H1 (cell line): ENCODE measurements at regions not wholly inside any gene's neighbourhood (a gene's known extent, or its start where the extent isn't known, plus 50 kb on each side); places are given as distances from the start of the nearest gene placed in this dataset.

Experiments used
- CTCF ChIA-PET: fragments of 300-600 bp; sonication (Branson Sonifier 250); formaldehyde crosslinking; loops from one replicate; lab custom pipeline; 2021; ENCODE audit not compliant: partially characterized antibody; lab: Charles Lee
- POLR2A ChIA-PET: fragments of 300-600 bp; sonication (Branson Sonifier 250); formaldehyde crosslinking; loops from one replicate; lab custom pipeline; 2021; ENCODE audit warnings: inconsistent platforms; ENCODE audit not compliant: partially characterized antibody; lab: Charles Lee
- DNase-seq, 2 experiments: peaks; one replicate each; pipeline versions ENCODE4 v3.0.0 to v3.0.0-alpha.2; 2010 to 2022; ENCODE audit warnings: low spot score in 2 of 2, low read depth in 1 of 2, mixed read lengths in 1 of 2
- FAIRE-seq: peaks from 2 replicates; lab custom pipeline; 2011; peaks lifted over from hg19 to GRCh38; lab: Jason Lieb, UNC
- H2AFZ ChIP-seq: 2 replicates; pipeline ENCODE4 v1.8.1; 2012; ENCODE audit warnings: low read length, inconsistent platforms
- H2AK5ac ChIP-seq: 2 replicates; pipeline ENCODE4 v1.6.1; 2013; ENCODE audit warnings: low read depth, low read length
- H2BK120ac ChIP-seq: replicated peaks from 2 replicates; pipeline ENCODE3; 2013; ENCODE audit warnings: low read depth, low read length, inconsistent platforms
- H2BK12ac ChIP-seq: 2 replicates; pipeline ENCODE4 v1.6.1; 2013; ENCODE audit warnings: low read depth, low read length
- H2BK15ac ChIP-seq: 2 replicates; pipeline ENCODE4 v1.6.1; 2013; ENCODE audit warnings: low read length
- H2BK20ac ChIP-seq: 2 replicates; pipeline ENCODE4 v1.6.1; 2013; ENCODE audit warnings: low read length
- H2BK5ac ChIP-seq: 2 replicates; pipeline ENCODE4 v1.6.1; 2013; ENCODE audit warnings: low read depth, low read length
- H3K14ac ChIP-seq: 2 replicates; pipeline ENCODE4 v1.6.1; 2013; ENCODE audit warnings: inconsistent platforms; ENCODE audit not compliant: insufficient read length
- H3K18ac ChIP-seq: 2 replicates; pipeline ENCODE4 v1.6.1; 2013; ENCODE audit warnings: low read length; ENCODE audit errors: extremely low read depth
- H3K23ac ChIP-seq: 2 replicates; pipeline ENCODE4 v1.6.1; 2013; ENCODE audit warnings: inconsistent platforms; ENCODE audit not compliant: insufficient read length
- H3K23me2 ChIP-seq: 2 replicates; pipeline ENCODE4 v1.6.1; 2013; ENCODE audit warnings: low read depth, low read length
- H3K27ac ChIP-seq: 2 replicates; pipeline ENCODE4 v1.6.1; 2011; ENCODE audit warnings: low read depth, low read length, inconsistent platforms
- H3K27me3 ChIP-seq, 4 experiments: replicated peaks in 1 of 4; 1 replicate in 1 of 4; 2 replicates in 3 of 4; pipeline versions ENCODE4 v1.6.1 to v1.8.1; 2011 to 2013; ENCODE audit warnings: low read length in 3 of 4, mild to moderate bottlenecking in 3 of 4, inconsistent platforms in 2 of 4, mixed read lengths in 2 of 4, moderate library complexity in 1 of 4; ENCODE audit not compliant: control insufficient read depth in 3 of 4, insufficient read depth in 3 of 4; ENCODE audit errors: extremely low read depth in 1 of 4
- H3K36me3 ChIP-seq, 4 experiments: 2 replicates each; pipeline versions ENCODE4 v1.6.1 to v1.8.1; 2011 to 2013; ENCODE audit warnings: mild to moderate bottlenecking in 4 of 4, low read length in 3 of 4, moderate library complexity in 2 of 4, control low read depth in 1 of 4, inconsistent platforms in 1 of 4; ENCODE audit not compliant: insufficient read depth in 4 of 4, control insufficient read depth in 2 of 4
- H3K4ac ChIP-seq: replicated peaks from 2 replicates; pipeline ENCODE3; 2013; ENCODE audit warnings: low read length, low read depth, mixed read lengths, inconsistent platforms; ENCODE audit not compliant: insufficient read length
- H3K4me1 ChIP-seq, 4 experiments: replicated peaks in 1 of 4; 1 replicate in 1 of 4; 2 replicates in 3 of 4; pipeline versions ENCODE4 v1.6.1 to v1.8.1; 2011 to 2013; ENCODE audit warnings: low read length in 3 of 4, inconsistent platforms in 2 of 4, mixed read lengths in 1 of 4; ENCODE audit not compliant: insufficient read depth in 4 of 4, control insufficient read depth in 3 of 4
- H3K4me2 ChIP-seq, 2 experiments: 2 replicates each; pipeline versions ENCODE4 v1.6.1 to v1.8.1; 2011 to 2013; ENCODE audit warnings: low read depth in 2 of 2, low read length in 2 of 2, control low read depth in 1 of 2, inconsistent platforms in 1 of 2, mild to moderate bottlenecking in 1 of 2; ENCODE audit not compliant: insufficient read depth in 1 of 2
- H3K4me3 ChIP-seq, 4 experiments: fragments of 200-600, 300-600 bp in 1 of 4; sonication (generic), shearing (Covaris generic), sonication (Bioruptor Twin) in 1 of 4; 2 replicates each; pipeline versions ENCODE4 v1.5.1 to v1.8.1; 2011 to 2016; ENCODE audit warnings: low read length in 4 of 4, low read depth in 3 of 4, control low read depth in 2 of 4, inconsistent platforms in 2 of 4, mild to moderate bottlenecking in 2 of 4, mixed read lengths in 1 of 4, moderate library complexity in 1 of 4; ENCODE audit not compliant: insufficient read depth in 2 of 4; ENCODE audit errors: extremely low read depth in 1 of 4
- H3K56ac ChIP-seq: replicated peaks from 2 replicates; pipeline ENCODE3; 2013; ENCODE audit warnings: low read depth, mild to moderate bottlenecking, mixed read lengths, low read length, inconsistent platforms; ENCODE audit not compliant: insufficient read length
- H3K79me1 ChIP-seq: 2 replicates; pipeline ENCODE4 v1.6.1; 2013; ENCODE audit warnings: low read depth, low read length, control low read depth
- H3K79me2 ChIP-seq, 2 experiments: 2 replicates each; pipeline versions ENCODE4 v1.6.1 to v1.8.1; 2012 to 2013; ENCODE audit warnings: low read length in 2 of 2, mild to moderate bottlenecking in 2 of 2, inconsistent platforms in 1 of 2; ENCODE audit not compliant: insufficient read depth in 2 of 2, control insufficient read depth in 1 of 2
- H3K9ac ChIP-seq, 4 experiments: replicated peaks in 1 of 4; 1 replicate in 1 of 4; 2 replicates in 3 of 4; pipeline versions ENCODE4 v1.6.1 to v1.8.1; 2011 to 2013; ENCODE audit warnings: low read depth in 3 of 4, low read length in 3 of 4, control low read depth in 2 of 4, mild to moderate bottlenecking in 2 of 4, moderate library complexity in 2 of 4, inconsistent platforms in 1 of 4; ENCODE audit errors: extremely low read depth in 1 of 4
- H3K9me3 ChIP-seq, 2 experiments: 2 replicates each; pipeline versions ENCODE4 v1.6.1 to v1.8.1; 2012 to 2013; ENCODE audit warnings: mild to moderate bottlenecking in 2 of 2, moderate library complexity in 2 of 2, control low read depth in 1 of 2, inconsistent platforms in 1 of 2, low read depth in 1 of 2, low read length in 1 of 2, mixed read lengths in 1 of 2; ENCODE audit not compliant: insufficient read depth in 2 of 2
- H4K20me1 ChIP-seq, 2 experiments: replicated peaks in 1 of 2; 2 replicates each; pipeline versions ENCODE3 to v1.8.1; 2011 to 2013; ENCODE audit warnings: inconsistent platforms in 2 of 2, low read length in 2 of 2, mild to moderate bottlenecking in 1 of 2; ENCODE audit not compliant: insufficient read depth in 2 of 2, control insufficient read depth in 1 of 2
- H4K5ac ChIP-seq: 2 replicates; pipeline ENCODE4 v1.6.1; 2013; ENCODE audit warnings: low read length, low read depth, mixed read lengths, inconsistent platforms; ENCODE audit not compliant: insufficient read length
- H4K8ac ChIP-seq: 2 replicates; pipeline ENCODE4 v1.8.0; 2013; ENCODE audit warnings: mild to moderate bottlenecking, moderate library complexity, low read length, inconsistent platforms; ENCODE audit not compliant: insufficient read depth; ENCODE audit errors: extremely low read depth
- H4K91ac ChIP-seq: replicated peaks from 2 replicates; pipeline ENCODE3; 2013; ENCODE audit warnings: low read length, mixed read lengths, inconsistent platforms; ENCODE audit not compliant: insufficient read length
- CBX8 ChIP-seq: fragments of 300-800, 300-1000 bp; sonication (generic); IDR thresholded peaks from 2 replicates; pipeline ENCODE4 v1.7.1; 2016; ENCODE audit warnings: low read depth, low read length, borderline replicate concordance
- GTF2F1 ChIP-seq: IDR thresholded peaks from 2 replicates; pipeline ENCODE4 v1.6.1; 2012; ENCODE audit warnings: low read depth, low read length, improper control_type of control experiment, borderline replicate concordance
- PHF8 ChIP-seq: fragments of 200-600 bp; sonication (generic); conservative IDR thresholded peaks from 2 replicates; pipeline ENCODE4 v1.7.1; 2012; ENCODE audit warnings: low read depth, mild to moderate bottlenecking, inconsistent platforms, low read length, moderate library complexity
- SAP30 ChIP-seq: fragments of 300-600 bp; sonication (generic); IDR thresholded peaks from 2 replicates; pipeline ENCODE4 v1.7.1; 2012; ENCODE audit warnings: low read length, moderate library complexity, mild to moderate bottlenecking, inconsistent platforms; ENCODE audit not compliant: insufficient read depth, insufficient replicate concordance
- SIN3A ChIP-seq, 2 experiments: IDR thresholded peaks in 1 of 2; conservative IDR thresholded peaks in 1 of 2; 2 replicates each; pipeline ENCODE4 v1.6.1; 2011 to 2012; ENCODE audit warnings: low read length in 2 of 2, improper control_type of control experiment in 1 of 2, low read depth in 1 of 2, mild to moderate bottlenecking in 1 of 2
- SIRT6 ChIP-seq: IDR thresholded peaks from one replicate; pipeline ENCODE4 v1.7.1; 2012; ENCODE audit warnings: low read length, inconsistent platforms
- SIX5 ChIP-seq: IDR thresholded peaks from 2 replicates; pipeline ENCODE4 v1.6.1; 2011; ENCODE audit warnings: mild to moderate bottlenecking, low read depth, low read length
- SP4 ChIP-seq: IDR thresholded peaks from 2 replicates; pipeline ENCODE4 v1.6.1; 2012; ENCODE audit warnings: low read length, inconsistent platforms
- TAF7 ChIP-seq: optimal IDR thresholded peaks from 2 replicates; pipeline ENCODE3; 2011; ENCODE audit warnings: low read depth, mild to moderate bottlenecking, inconsistent platforms, low read length, moderate library complexity, borderline replicate concordance
- TCF12 ChIP-seq: IDR thresholded peaks from 2 replicates; pipeline ENCODE4 v1.6.1; 2011; ENCODE audit warnings: low read depth, mild to moderate bottlenecking, low read length
- YY1 ChIP-seq: IDR thresholded peaks from 2 replicates; pipeline ENCODE4 v1.6.1; 2011; ENCODE audit warnings: low read depth, mild to moderate bottlenecking, low read length
- WGBS, 2 experiments: shearing (Covaris generic) in 1 of 2; methylation state at CpG; one replicate each; pipeline versions ENCODE4 v1.1.6 to v1.1.7; 2013 to 2015; ENCODE audit warnings: low lambda C conversion rate in 2 of 2, mixed read lengths in 2 of 2, inconsistent platforms in 1 of 2, low coverage in 1 of 2, missing lambda C conversion rate in 1 of 2; ENCODE audit not compliant: insufficient replicate concordance in 2 of 2, insufficient coverage in 1 of 2, insufficient read length in 1 of 2; ENCODE audit errors: extremely low coverage in 1 of 2, missing lambda C conversion rate in 1 of 2; 5-methylcytosine and 5-hydroxymethylcytosine counted together

GRCh38 chr18:73954268-73954667 lies 193.4 kb downstream of the FBXO15 start:
- Histone ChIP-seq H2BK15ac (no peak overlapping the region), H3K18ac (no peak overlapping the region), H3K4me1 (peaks cover 0 to 7% (median 4%) of the 10 kb centered on the region in 4 experiments; a peak in 4 of 7 replicates), H3K79me1 (no peaks in the 10 kb centered on the region), H3K23ac (no peak overlapping the region), H2BK20ac (no peak overlapping the region), H3K27me3 (no peaks in the 10 kb centered on the region), H3K23me2 (no peaks in the 10 kb centered on the region), H4K91ac (no peak overlapping the region), H3K9ac (no peak overlapping the region), H4K20me1 (no peaks in the 10 kb centered on the region), H2BK120ac (no peak overlapping the region), H4K8ac (no peak overlapping the region), H4K5ac (no peak overlapping the region), H3K4me3 (no peak overlapping the region), H3K56ac (no peak overlapping the region), H3K4ac (no peak overlapping the region), H3K4me2 (no peak overlapping the region), H3K79me2 (no peaks in the 10 kb centered on the region), H3K27ac (no peak overlapping the region), H2AFZ (no peak overlapping the region), H3K9me3 (no peaks in the 10 kb centered on the region), H2BK5ac (no peak overlapping the region), H3K36me3 (no peaks in the 10 kb centered on the region), H2BK12ac (no peak overlapping the region), H2AK5ac (no peak overlapping the region), H3K14ac (no peak overlapping the region)
- FAIRE-seq (no peak), DNase-seq (no peak)
- 84% methylated on average over 4 of the region's 4 CpGs; no CpG with 5 or more reads in 1 of the 2 experiments for WGBS, 2 experiments
- CTCF ChIA-PET, result interaction anchor here (0.9 to 3.1 kb wide), 2 partner anchors 8 to 26 kb away, joined by 3 to 13 read pairs; no protein-coding TSS in a partner anchor
- POLR2A ChIA-PET, result no interaction called here
- TF ChIP-seq PHF8 (no peak), SIN3A (conservative IDR thresholded peaks at IDR 0.05 in 1 of 2, IDR thresholded peaks at IDR 0.05 in 1 of 2; ENCODE audit: low read depth in 1 of 2, low read length in 2 of 2) (no peak), SIRT6 (no peak), SAP30 (no peak), SP4 (no peak), TAF7 (no peak), SIX5 (no peak), GTF2F1 (no peak), CBX8 (no peak), TCF12 (no peak), YY1 (no peak)
